NCI-H2107 (cell line): ENCODE measurements at regions not wholly inside any gene's neighbourhood (a gene's known extent, or its start where the extent isn't known, plus 50 kb on each side); places are given as distances from the start of the nearest gene placed in this dataset.

Experiments used
- DNase-seq: peaks from one replicate; lab custom pipeline; 2025; lab: John Stamatoyannopoulos, UW

DNA sequence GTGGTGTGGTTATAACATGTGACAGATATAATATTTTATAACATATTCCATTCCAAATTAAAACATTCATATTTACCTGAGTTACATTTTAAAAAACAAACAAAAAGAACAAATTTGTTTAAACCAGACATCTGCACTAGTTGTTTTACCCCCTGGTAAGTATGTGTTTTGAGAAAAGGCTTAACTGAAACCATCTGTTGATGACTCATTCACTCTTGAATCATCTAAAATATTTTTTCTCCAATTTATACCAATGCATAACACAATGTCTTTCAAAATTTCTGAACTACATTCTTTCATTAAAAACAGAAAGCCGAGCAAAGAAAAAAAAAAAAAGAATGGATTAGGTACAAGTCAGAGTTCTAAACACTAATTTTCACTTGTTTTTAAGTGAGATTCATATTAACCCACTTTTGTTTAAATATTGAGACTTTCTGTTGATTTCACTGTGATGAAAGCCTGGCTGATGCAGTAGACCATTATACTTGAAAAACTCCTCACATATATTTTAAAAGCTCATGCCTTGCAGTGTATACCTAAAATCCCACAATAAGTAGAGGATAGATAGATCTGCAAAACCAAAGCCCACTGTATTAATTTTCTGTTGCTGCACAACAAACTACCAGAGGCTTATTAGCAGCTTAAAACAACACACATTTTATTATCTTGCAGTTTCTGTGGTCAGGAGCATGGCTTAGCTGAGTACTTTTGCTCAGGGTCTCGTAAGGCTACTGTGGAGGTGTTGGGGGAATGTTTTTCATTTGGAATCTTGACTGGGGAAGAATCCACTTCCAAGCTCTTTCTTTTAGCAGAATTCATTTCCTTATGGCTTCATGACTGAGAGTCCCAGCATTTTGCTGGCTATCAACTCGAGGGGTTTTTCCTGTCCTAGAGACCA lies 221.5 kb downstream of the PCDH18 start:
- no peak for DNase-seq

DNA sequence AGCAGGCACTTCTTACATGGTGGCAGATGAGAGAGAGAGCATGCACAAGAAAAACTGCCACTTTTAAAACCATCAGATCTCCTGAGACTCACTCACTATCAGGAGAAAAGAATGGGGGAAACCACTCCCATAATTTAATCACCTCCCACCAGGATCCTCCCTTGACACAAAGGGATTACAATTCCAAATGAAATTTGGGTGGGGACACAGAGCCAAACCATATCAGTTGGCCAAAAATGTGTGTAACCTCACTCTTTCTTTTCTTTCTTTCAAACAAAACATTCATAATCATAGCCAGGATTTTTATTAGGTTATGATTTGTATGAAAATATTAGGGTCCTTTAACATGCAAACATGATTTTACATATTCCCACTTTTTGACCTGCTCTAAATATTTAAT lies 222.1 kb downstream of the PCDH18 start:
- no peak for DNase-seq

DNA sequence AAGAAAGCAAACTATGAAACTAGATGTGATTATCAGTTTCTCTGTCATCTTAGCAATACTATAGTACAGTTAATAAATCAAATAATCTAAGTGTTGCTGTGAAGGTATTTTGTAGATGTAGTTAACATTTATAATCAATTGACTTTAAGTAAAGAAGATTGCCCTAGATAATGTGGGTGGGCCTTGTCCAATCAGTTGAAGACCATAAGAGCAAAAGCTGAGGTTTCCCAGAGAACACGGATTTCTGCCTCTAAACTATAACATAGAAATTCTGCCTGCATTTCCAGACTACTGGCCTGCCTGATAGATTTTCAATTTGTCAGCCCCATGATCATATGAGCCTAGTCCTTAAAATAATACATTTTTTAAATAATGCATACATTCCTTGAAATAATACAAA lies 222.9 kb downstream of the PCDH18 start:
- DNase-seq, result no peak

DNA sequence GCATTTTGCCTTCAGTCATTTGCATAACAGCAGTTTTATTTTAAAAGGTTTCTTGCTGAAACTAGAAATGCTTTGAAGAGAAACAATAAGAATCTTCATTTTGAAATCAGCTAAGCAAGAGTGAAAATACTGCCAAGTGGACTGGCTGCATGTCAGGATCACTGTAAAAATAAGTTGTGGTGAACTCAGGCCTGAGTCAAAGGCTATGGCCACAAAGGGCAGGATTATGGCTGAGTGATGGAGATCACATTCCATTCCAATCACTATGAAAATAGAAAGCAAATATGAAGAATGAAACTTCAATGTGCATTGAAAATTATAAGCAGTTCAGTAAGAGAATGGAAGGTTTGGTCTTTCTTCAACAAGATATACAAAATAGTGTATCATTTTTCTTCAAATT lies 224.5 kb downstream of the PCDH18 start:
- no peak for DNase-seq

DNA sequence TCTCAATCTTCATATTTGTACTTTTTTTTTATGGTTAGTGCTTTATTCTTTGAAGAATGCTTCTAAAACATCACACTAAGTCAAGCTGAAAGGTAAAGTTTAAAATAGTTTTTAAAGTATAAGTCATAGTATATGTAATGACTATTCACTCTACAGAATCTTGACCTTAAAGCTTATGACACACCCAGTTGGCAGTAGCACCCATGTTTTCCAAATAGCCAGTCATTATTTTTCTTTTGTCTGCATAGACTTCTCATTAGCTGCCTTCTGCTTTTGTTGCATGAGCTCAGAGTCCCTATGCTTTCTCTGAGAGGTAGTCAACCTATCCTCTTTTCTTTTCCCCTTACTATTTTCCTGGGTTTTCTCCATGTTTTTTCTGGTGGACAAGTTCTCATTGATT lies 231.5 kb downstream of the PCDH18 start:
- DNase-seq, result no peak

DNA sequence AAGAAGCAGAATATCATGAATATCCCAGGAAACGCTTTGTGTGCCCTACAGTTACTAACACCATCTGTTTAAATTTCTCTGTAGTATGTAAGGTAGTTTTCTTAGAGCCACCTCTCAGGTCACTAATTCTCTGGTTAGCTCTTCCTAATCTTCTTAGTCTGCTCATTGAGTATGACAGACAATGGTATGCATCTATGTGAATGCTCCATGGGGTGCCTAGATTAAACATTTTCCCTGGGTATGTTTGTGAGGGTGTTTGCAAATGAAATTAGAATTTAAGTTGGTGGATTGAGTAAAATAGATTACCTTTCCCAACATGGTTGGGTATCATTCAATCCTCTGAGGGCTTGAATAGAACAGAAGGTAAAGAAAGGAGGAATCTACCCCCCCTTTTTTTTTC lies 233.0 kb downstream of the PCDH18 start:
- no peak for DNase-seq

DNA sequence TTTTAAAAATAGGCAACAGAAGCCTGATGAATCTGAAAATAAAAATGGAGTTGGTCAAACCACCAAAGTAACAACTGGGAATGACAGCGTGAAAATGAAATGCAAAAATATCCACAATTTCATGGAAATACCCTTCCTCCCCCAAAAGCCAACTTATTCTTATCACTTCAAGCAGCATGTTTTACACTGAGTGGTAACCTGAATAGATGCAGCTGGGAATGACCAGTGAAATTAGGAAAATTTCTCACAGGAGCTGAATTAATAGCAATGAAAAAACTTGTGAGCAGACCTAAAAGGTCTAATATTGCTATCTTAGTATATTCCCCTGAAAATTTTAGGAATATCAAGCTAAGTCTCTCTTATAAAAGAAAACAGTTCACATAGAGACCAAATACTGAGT lies 239.0 kb downstream of the PCDH18 start:
- no peak for DNase-seq

DNA sequence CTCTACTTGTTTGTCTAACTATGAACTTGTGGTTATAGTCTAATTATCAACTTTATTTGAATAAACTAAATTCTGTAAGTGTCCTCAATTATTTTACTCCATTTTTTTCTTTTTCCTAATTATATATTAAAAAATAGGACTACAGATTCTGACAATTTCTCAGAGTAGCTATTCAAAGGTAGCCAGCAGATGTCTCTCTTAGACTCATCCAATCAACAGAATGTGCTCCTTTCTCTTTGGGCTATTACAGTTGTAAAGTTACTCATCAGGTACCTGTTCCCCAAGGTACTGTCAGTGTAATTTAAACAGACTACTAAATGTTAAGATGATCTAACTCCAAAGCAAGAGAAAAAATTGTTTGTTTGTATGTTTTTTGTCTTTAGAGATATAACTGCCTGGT lies 248.6 kb downstream of the PCDH18 start:
- no peak for DNase-seq

DNA sequence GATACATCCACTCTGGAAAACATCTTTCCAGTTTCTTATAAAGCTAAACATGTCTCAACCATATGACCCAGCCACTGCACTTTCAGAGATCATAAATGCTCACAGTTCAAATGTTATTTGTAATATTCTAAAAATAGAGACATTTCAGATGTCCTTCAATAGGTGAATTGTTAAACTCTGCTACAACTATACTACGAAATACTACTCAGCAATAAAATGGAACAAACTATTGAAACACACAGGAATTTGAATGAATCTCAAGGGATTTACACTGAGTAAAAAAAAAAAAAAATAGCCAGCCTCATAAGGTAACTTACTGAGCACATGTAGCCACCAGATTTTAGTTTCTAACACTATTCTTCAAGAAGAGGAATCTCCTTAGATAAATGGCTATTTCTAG lies 253.9 kb downstream of the PCDH18 start:
- DNase-seq, result no peak

DNA sequence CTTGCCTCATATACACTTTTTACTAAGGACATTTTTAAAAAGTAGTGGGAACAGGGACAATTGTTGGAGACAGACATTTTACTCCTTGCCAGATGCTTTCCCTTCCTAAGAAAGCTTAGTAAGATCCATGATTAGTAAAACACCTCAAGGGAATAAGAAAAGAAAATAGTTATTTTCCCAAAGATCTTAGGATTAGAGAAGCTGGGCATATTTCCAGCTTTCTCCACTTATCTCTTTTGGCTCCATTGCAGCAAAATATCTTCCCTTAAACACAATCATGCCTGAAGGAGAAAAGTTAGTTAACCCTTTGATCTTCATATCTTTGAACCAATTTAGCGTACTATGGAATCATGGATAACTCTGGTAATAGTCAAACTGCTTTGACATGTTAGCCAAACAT lies 257.9 kb downstream of the PCDH18 start:
- no peak for DNase-seq

DNA sequence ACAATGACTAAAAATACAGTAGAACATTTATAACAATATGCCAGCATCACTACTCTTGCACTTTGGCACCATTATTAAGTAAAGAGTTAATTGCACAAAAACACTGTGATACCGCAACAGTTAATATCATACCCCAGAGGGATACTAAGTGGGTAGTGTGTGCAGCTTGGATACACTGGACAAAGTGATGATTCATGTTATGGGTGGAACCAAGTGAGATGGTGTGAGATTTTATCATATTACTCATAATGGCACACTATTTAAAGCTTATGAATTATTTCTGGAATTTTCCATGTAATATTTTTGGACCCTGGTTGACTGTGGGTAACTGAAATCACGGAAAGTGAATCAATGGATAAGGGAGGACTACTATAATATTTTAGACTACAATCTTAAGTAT lies 265.3 kb downstream of the PCDH18 start:
- no peak for DNase-seq

DNA sequence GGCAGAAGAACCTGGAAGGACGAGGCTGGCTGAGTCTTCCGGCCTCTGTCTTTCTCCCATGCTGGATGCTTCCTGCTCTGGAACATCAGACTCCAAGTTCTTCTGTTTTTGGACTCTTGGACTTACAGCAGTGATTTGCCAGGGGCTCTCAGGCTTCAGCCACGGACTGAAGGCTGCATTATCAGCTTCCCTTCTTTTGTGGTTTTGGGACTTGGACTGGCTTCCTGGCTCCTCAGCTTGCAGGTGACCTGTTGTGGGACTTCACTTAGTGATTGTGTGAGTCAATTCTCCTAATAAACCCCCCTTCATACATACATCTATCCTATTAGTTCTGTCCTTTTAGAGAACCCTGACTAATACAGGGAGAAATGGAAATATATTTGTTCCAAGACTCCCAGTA lies 265.8 kb downstream of the PCDH18 start:
- DNase-seq, result no peak

DNA sequence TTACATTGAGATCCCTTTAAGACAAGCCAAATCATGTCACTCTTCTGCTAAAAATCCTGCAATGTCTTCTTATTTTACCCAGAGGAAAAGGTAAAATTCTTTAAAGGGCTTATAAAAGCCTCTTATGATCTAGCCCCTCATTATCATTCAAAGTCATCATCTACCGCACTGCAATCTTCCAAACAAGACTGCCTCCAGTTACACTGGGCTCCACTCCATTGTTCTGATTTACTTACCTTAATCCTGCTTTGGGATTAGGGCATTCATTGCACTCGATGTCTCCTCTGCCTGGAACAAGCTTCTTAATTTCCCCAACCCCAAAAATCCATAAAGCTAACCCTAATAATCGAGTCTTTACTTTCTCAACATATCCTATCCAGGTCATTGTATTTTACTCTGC lies 269.1 kb downstream of the PCDH18 start:
- no peak for DNase-seq

DNA sequence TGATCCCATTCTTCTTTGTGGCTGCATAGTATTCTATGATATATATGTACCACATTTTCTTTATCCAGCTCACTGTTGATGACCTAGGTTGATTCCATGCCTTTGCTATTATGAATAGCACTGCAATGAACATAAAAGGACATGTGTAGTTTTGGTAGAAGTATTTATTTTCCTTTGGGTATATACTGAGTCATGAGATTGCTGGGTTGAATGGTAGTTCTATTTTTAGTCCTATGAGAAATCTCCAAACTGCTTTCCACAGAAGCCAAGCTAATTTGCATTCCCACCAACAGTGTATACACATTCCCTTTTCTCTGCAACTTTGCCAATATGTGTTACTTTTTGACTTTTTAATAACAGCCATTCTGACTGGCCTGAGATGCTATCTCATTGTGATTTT lies 278.3 kb downstream of the PCDH18 start:
- no peak for DNase-seq

DNA sequence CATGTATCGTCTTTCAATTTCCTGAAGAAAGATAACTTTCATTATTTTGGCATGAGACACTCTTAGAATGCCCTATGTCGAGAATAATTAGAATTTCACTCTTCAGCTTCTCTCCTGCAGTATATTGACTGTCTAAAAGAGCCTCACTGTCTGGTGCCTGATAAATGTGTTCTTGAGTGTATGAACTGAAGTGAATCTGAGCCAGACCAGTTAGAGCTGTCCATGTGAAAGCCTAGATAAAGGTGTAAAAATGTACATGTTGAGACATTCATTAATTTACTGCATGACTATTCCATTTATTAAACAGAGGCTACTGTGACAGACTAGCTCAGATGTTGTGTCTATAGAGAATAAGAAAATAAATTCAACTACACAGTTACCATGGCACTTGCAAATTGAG lies 283.2 kb downstream of the PCDH18 start:
- DNase-seq, result no peak

DNA sequence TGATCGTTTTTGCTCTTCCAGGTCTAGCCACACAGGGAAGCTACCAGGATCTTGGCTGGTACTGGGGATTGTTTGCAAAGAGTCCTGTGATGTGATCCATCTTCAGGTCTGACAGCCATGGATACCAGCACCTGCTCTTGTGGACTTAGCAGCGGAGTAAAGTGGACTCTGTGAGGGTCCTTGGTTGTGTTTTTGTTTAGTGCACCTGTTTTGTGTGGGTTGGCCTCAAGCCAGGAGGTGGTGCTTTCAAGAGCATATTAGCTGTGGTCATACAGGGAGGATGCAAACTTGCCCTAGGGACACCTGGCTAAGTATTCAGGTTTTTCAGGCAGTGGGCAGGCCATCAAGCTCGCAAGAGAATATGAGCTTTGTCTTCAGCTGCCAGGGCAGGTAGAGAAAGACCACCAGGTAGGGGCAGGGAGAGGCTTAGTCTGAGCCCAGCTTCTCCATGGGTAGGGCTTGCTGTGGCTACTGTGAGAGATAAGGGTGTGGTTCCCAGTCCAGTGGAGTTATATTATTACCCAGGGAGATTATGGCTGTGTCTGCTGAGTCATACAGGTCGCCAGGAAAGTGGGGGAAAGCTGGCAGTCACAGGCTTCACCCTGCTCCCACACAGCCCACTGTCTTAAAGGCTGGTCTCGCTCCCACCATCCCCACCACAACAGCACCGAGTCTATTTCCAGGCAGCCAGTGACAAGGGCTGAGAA lies 293.7 kb downstream of the PCDH18 start:
- DNase-seq, result peak; percentile 42

DNA sequence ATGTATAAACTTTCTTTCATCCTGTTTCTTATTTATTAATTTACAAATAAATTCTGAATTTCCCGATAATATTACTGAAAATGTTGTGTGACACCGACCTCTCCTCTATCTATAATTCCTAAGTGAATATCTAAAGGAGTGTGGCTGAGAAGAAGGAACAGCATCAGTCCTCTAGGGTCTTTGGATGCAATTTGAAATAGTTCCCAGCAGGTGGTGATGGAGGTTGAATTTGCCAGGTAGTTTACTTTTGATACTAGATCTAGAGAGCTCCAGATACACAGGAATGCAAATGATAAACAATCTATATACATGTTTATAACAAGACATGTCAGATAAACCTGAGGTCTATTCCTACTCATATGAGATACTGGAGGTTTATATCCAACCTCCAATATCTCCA lies 305.4 kb downstream of the PCDH18 start:
- no peak for DNase-seq

DNA sequence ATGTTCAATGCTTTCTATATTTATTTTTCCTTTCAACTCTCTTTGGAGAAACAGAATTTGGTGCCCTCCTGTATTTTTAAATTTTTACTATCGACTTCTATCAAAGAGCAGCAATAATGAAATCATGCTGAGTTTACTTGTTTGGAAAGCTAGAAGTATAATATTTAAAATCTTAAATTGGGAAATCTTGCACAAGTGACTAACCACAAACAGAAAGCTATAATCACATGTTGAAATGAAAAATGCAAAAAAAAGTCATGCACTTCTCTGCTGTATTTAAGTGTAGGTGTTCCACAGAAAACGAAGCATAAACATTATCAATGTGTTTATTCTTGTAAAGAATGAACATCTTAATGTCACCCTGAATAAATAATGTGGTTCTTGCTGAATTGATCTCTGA lies 306.1 kb downstream of the PCDH18 start:
- no peak for DNase-seq

DNA sequence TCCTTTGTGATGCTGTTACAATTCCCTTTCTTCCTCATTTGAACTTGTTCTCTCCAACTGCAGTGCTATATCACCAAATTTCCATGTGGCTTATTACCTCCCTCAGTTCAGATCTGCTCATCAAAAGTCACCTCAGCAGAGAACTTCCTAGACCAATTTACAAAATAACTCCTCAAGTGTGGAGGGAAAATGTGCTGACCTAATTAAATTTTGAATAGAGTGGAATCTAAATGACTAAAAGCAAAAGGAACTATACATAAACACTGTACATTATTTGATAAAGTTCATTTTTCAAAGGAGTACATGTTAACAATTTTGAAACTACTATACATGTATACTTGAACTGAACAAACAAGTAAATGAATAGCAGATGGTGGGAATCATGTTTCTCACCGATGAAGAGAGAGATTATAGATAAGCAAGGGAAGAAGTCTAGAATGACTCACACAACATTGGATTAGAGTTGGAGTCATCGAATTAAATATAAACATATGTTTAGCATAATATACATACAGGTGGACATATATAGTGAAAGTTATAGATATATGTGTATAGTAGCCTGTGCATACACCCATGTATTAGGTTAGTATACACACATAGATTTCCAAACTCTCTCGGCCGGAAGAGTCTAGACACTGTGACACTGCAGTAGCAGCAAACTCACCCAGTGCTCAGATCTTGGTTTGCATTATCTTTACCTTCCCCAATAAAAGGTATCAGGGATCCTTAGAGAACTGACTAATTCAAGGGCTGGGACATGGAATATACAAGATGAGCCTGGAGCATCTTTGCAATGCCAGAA lies 318.7 kb downstream of the PCDH18 start:
- no peak for DNase-seq

DNA sequence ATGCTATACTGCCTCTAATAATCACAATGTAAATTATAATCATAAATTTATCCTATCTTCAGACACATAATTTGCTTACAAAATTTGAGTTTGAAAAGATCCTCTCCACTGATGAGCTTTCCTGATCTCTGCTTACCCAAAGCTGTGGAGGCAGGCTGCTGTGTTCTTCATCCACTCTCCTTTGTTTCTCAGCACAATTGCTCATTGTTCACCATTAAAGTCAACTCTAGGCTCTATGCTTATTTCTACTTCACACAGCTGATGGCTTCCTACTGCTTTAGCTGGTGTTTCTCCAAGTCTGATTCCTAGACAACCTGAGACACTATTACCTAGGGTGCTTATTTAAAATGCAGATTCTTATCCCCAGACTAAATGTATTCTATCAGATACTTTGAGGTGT lies 319.7 kb downstream of the PCDH18 start:
- DNase-seq, result no peak

DNA sequence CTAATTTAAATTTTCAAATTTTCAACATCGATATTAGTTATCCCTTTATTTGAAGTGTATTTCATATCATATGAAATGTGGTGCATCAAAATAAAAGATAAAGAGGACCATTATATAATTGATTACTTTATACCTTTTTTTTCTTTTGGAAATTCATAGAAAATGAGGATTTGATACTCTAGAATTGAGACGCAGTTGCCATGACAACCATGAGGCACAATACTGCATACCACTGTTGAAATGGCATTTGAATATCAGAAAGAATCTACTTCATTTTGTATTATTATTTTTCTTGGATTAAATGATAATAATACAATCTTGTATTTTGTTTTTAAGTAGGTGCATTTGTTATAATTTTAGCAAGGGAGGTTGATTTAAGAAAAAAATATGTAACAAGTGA lies 323.1 kb downstream of the PCDH18 start:
- no peak for DNase-seq

DNA sequence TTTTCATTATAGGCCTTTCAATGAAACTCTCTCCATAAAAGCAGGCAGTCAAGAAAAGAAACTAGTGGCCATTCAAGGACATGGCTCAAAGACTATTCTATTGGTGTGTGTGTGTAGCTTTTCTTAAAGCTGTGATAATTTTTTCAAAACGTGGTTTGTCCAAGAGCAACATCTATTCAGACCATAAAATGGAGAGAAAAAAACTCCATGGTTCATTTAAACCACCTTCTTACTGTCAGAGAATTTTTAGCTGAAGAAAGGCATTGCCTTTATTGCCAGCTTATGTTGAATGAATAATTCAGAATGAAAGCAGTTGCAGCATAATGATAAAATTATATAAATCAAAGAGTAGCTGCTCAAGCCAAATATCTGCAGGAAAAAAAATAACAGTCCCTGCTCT lies 325.5 kb downstream of the PCDH18 start:
- DNase-seq, result no peak

DNA sequence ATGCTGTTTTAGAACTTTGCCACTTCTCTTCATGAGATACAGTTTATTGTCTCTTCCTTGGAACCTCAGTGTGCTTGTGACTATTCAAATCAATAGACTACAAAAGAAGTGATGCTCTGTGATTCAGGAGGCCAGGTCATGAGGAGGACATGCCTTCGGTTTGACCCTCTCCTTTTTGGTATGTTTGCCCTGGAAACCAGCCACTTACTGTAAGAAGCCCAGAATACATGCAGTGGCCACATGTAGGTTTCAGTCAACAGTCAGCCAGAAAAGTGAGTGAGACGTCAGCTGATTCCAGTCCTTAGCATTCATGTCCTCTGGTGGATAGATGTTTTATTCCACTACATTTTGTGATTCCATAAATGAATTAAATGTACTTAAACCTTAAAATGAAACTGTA lies 328.7 kb downstream of the PCDH18 start:
- DNase-seq, result no peak
